ENCODE measurements at regions not wholly inside any gene's neighbourhood (a gene's known extent, or its start where the extent isn't known, plus 50 kb on each side); places are given as distances from the start of the nearest gene placed in this dataset.
"Not testable (repeated sequence)": the region's sequence is repeated elsewhere in the genome, so short reads cannot be mapped to it uniquely, and the experiment has no call there.

- DNase-seq (ENCODE audit: low read depth) = no peak
These were observed 90.3 kb upstream of the CDH2 start for GRCh38 chr18:28267276-28267675.

DNA sequence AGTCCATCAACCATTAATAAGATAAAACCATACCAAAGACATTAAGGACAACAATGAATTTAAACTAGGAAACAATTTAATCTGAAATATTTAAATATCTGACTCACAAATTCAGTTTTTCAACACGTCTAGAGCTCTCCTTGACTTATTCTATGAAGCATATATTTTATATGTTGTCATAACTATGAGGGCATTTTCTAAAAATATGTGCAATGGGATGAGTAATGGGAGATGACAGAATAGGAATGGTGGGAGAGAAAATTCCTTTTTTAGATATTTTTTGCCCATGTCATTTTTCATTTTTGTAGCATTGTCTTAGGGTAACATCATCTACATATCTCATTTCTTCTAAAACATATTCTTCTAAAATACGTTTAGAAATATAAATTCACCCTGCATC, 79.2 kb upstream of the CDH2 start:
- DNase-seq (ENCODE audit: low read depth) = no peak

- DNase-seq (ENCODE audit: low read depth) = no peak
These were observed 71.7 kb upstream of the CDH2 start for GRCh38 chr18:28248653-28249052.

DNA sequence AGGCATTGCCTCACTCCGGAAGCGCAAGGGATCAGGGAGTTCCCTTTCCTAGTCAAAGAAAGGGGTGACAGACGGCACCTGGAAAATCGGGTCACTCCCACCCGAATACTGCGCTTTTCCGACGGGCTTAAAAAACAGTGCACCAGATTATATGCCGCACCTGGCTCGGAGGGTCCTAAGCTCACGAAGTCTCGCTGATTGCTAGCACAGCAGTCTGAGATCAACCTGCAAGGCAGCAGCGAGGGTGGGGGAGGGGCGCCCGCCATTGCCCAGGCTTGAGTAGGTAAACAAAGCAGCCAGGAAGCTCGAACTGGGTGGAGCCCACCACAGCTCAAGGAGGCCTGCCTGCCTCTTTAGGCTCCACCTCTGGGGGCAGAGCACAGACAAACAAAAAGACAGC, 63.7 kb upstream of the CDH2 start:
- not testable (repeated sequence) for DNase-seq (ENCODE audit: low read depth)

GRCh38 chr18:28236487-28236886, 59.6 kb upstream of the CDH2 start:
- no peak for DNase-seq (ENCODE audit: low read depth)

Data from non-pigmented ciliary epithelial cell (primary cell).